H4 (cell line): ENCODE measurements at regions not wholly inside any gene's neighbourhood (a gene's known extent, or its start where the extent isn't known, plus 50 kb on each side); places are given as distances from the start of the nearest gene placed in this dataset.
"Not testable (repeated sequence)": the region's sequence is repeated elsewhere in the genome, so short reads cannot be mapped to it uniquely, and the experiment has no call there.

Experiments
- DNase-seq: peaks from one replicate; pipeline ENCODE4 v3.0.0-alpha.2; 2015; ENCODE audit warnings: low spot score

- peak; percentile 47 for DNase-seq
Measured at GRCh38 chr6:903761-904160, 210.8 kb upstream of the EXOC2 start.

- DNase-seq, result no peak
Measured at GRCh38 chr6:901696-902460, 208.9 kb upstream of the EXOC2 start.

GRCh38 chr6:900716-901605 is 208.0 kb upstream of the EXOC2 start:
- DNase-seq, result no peak

GRCh38 chr6:897528-898207 is 204.7 kb upstream of the EXOC2 start:
- no peak for DNase-seq

- DNase-seq, result no peak
Measured at GRCh38 chr6:894274-894673, 201.3 kb upstream of the EXOC2 start.

GRCh38 chr6:890995-891394 is 198.1 kb upstream of the EXOC2 start:
- no peak for DNase-seq

- DNase-seq, result no peak
Measured at GRCh38 chr6:890201-890600, 197.3 kb upstream of the EXOC2 start.

GRCh38 chr6:887583-888235 is 194.8 kb upstream of the EXOC2 start:
- no peak for DNase-seq

GRCh38 chr6:886116-886515 is 193.2 kb upstream of the EXOC2 start:
- not testable (repeated sequence) for DNase-seq

GRCh38 chr6:885051-885590 is 192.2 kb upstream of the EXOC2 start:
- DNase-seq, result no peak

GRCh38 chr6:884570-884969 is 191.6 kb upstream of the EXOC2 start:
- no peak for DNase-seq

GRCh38 chr6:882084-882598 is 189.2 kb upstream of the EXOC2 start:
- no peak for DNase-seq

GRCh38 chr6:878179-878578 is 185.2 kb upstream of the EXOC2 start:
- no peak for DNase-seq

GRCh38 chr6:875012-875411 is 182.1 kb upstream of the EXOC2 start:
- DNase-seq, result no peak

- no peak for DNase-seq
Measured at GRCh38 chr6:872570-873125, 179.7 kb upstream of the EXOC2 start.

GRCh38 chr6:871503-871902 is 178.6 kb upstream of the EXOC2 start:
- DNase-seq, result no peak

GRCh38 chr6:870096-870495 is 177.2 kb upstream of the EXOC2 start:
- DNase-seq, result no peak

- no peak for DNase-seq
Measured at GRCh38 chr6:868201-868600, 175.3 kb upstream of the EXOC2 start.

GRCh38 chr6:867378-867777 is 174.4 kb upstream of the EXOC2 start:
- DNase-seq, result no peak

- DNase-seq, result no peak
Measured at GRCh38 chr6:866316-866715, 173.4 kb upstream of the EXOC2 start.

GRCh38 chr6:865846-866245 is 172.9 kb upstream of the EXOC2 start:
- DNase-seq, result no peak
